Thyroid gland (tissue), 4 donors: ENCODE measurements at regions not wholly inside any gene's neighbourhood (a gene's known extent, or its start where the extent isn't known, plus 50 kb on each side); places are given as distances from the start of the nearest gene placed in this dataset.

ENCODE experiments used
- POLR2A ChIP-seq, 2 donors: fragments of 450-650 bp; IDR thresholded peaks; one replicate each; pipeline ENCODE4 v1.6.1; 2017; ENCODE audit warnings: antibody characterized with exemption in 2 of 2, mild to moderate bottlenecking in 2 of 2, moderate library complexity in 1 of 2
- TF ChIP-seq, protein P1 (sequence below), 6 experiments: fragments of 200-600 bp in 3 of 6; fragments of 450-650 bp in 3 of 6; sonication (generic) in 3 of 6; IDR thresholded peaks; one replicate each; pipeline ENCODE4 v1.5.1; 2016 to 2019; ENCODE audit warnings: antibody characterized with exemption in 6 of 6, mild to moderate bottlenecking in 2 of 6, inconsistent platforms in 1 of 6, moderate library complexity in 1 of 6

DNA sequence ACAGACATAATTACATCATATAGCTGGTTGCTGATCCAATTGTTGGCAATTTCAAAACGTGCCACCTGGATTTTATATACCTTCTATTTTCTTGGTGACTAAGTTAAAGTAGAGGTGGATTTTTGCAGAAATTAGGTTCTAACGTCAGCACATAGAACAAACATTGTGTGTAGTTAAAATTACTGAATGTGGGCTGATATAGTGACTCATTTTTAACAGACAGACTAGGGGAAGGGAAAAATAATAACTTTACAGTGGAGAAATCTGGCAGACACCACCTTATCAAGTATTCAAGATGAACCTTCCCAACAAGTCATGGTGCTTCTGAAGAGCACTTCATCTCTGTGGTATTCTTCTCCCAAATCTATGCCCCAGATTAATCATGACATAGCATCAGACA, 134.5 kb downstream of the UCHL1 start:
- TF ChIP-seq POLR2A (IDR thresholded peaks at IDR 0.05), result no peak
- TF ChIP-seq, protein P1, sequence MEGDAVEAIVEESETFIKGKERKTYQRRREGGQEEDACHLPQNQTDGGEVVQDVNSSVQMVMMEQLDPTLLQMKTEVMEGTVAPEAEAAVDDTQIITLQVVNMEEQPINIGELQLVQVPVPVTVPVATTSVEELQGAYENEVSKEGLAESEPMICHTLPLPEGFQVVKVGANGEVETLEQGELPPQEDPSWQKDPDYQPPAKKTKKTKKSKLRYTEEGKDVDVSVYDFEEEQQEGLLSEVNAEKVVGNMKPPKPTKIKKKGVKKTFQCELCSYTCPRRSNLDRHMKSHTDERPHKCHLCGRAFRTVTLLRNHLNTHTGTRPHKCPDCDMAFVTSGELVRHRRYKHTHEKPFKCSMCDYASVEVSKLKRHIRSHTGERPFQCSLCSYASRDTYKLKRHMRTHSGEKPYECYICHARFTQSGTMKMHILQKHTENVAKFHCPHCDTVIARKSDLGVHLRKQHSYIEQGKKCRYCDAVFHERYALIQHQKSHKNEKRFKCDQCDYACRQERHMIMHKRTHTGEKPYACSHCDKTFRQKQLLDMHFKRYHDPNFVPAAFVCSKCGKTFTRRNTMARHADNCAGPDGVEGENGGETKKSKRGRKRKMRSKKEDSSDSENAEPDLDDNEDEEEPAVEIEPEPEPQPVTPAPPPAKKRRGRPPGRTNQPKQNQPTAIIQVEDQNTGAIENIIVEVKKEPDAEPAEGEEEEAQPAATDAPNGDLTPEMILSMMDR (IDR thresholded peaks at IDR 0.05), result no peak
